Hematopoietic multipotent progenitor cell (in vitro differentiated cells): ENCODE measurements at regions not wholly inside any gene's neighbourhood (a gene's known extent, or its start where the extent isn't known, plus 50 kb on each side); places are given as distances from the start of the nearest gene placed in this dataset.
A peak's percentile ranks its signal among the peaks of the same experiment; 100 is the strongest.
"Not testable (repeated sequence)": the region's sequence is repeated elsewhere in the genome, so short reads cannot be mapped to it uniquely, and the experiment has no call there.

Experiments used
- DNase-seq, 3 donors: peaks; one replicate each; pipeline ENCODE4 v3.0.0-alpha.2; 2011 to 2015; ENCODE audit warnings: low read depth in 2 of 3, low spot score in 2 of 3

- DNase-seq = peak; percentile 68 to 88 (median 76)
Observed at GRCh38 chr11:128172046-128172878, 415.1 kb downstream of the ETS1 start.

GRCh38 chr11:128171506-128171905 lies 415.9 kb downstream of the ETS1 start:
- no peak for DNase-seq

GRCh38 chr11:128165572-128165971 lies 421.8 kb downstream of the ETS1 start:
- DNase-seq = peak in 1 of 3 donors; percentile 11

- no peak for DNase-seq
Observed at GRCh38 chr11:128164080-128164741, 423.1 kb downstream of the ETS1 start.

GRCh38 chr11:128161994-128162393 lies 425.4 kb downstream of the ETS1 start:
- DNase-seq = no peak

- DNase-seq = no peak
Observed at GRCh38 chr11:128161436-128161835, 425.9 kb downstream of the ETS1 start.

- no peak for DNase-seq
Observed at GRCh38 chr11:128158860-128159259, 428.5 kb downstream of the ETS1 start.

- DNase-seq = peak; percentile 63 to 83 (median 73)
Observed at GRCh38 chr11:128157423-128158298, 429.7 kb downstream of the ETS1 start.

- no peak for DNase-seq
Observed at GRCh38 chr11:128156486-128156885, 430.9 kb downstream of the ETS1 start.

- DNase-seq = no peak
Observed at GRCh38 chr11:128155590-128155989, 431.8 kb downstream of the ETS1 start.

GRCh38 chr11:128153697-128154048 lies 433.7 kb downstream of the ETS1 start:
- no peak for DNase-seq

GRCh38 chr11:128152796-128153696 lies 434.3 kb downstream of the ETS1 start:
- DNase-seq = no peak

- no peak for DNase-seq
Observed at GRCh38 chr11:128151780-128152179, 435.6 kb downstream of the ETS1 start.

- no peak for DNase-seq
Observed at GRCh38 chr11:128151338-128151737, 436.0 kb downstream of the ETS1 start.

GRCh38 chr11:128148208-128148607 lies 439.1 kb downstream of the ETS1 start:
- no peak for DNase-seq

- DNase-seq = peak in 1 of 3 donors; percentile 13
Observed at GRCh38 chr11:128146926-128147605, 440.3 kb downstream of the ETS1 start.

- not testable (repeated sequence) for DNase-seq
Observed at GRCh38 chr11:128140293-128140692, 447.1 kb downstream of the ETS1 start.

GRCh38 chr11:128135451-128135850 lies 451.9 kb downstream of the ETS1 start:
- no peak for DNase-seq

- no peak for DNase-seq
Observed at GRCh38 chr11:128133501-128133900, 453.9 kb downstream of the ETS1 start.

GRCh38 chr11:128130052-128130451 lies 457.3 kb downstream of the ETS1 start:
- no peak for DNase-seq
